A673 (cell line): ENCODE measurements at regions not wholly inside any gene's neighbourhood (a gene's known extent, or its start where the extent isn't known, plus 50 kb on each side); places are given as distances from the start of the nearest gene placed in this dataset.

Source experiments
- EZH2 ChIP-seq: fragments of 200-600 bp; sonication (generic); IDR thresholded peaks from 2 replicates; pipeline ENCODE4 v1.6.1; 2017; ENCODE audit warnings: borderline replicate concordance, low read depth, mild to moderate bottlenecking, mixed read lengths, antibody characterized with exemption, low read length; ENCODE audit not compliant: poor library complexity, severe bottlenecking
- TF ChIP-seq, protein P1 (sequence below): fragments of 300-800, 200-600 bp; sonication (generic); conservative IDR thresholded peaks from 2 replicates; pipeline ENCODE4 v1.5.1; 2017; ENCODE audit warnings: low read depth, mild to moderate bottlenecking, antibody characterized with exemption, low read length, moderate library complexity, mixed read lengths

- TF ChIP-seq, protein P1, sequence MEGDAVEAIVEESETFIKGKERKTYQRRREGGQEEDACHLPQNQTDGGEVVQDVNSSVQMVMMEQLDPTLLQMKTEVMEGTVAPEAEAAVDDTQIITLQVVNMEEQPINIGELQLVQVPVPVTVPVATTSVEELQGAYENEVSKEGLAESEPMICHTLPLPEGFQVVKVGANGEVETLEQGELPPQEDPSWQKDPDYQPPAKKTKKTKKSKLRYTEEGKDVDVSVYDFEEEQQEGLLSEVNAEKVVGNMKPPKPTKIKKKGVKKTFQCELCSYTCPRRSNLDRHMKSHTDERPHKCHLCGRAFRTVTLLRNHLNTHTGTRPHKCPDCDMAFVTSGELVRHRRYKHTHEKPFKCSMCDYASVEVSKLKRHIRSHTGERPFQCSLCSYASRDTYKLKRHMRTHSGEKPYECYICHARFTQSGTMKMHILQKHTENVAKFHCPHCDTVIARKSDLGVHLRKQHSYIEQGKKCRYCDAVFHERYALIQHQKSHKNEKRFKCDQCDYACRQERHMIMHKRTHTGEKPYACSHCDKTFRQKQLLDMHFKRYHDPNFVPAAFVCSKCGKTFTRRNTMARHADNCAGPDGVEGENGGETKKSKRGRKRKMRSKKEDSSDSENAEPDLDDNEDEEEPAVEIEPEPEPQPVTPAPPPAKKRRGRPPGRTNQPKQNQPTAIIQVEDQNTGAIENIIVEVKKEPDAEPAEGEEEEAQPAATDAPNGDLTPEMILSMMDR: no peak
- no peak for TF ChIP-seq EZH2
These were observed 125.8 kb upstream of the POT1 start for GRCh38 chr7:125055376-125055775.
